Heart left ventricle (tissue), 16 donors: ENCODE measurements at regions not wholly inside any gene's neighbourhood (a gene's known extent, or its start where the extent isn't known, plus 50 kb on each side); places are given as distances from the start of the nearest gene placed in this dataset.

Experiments used
- ATAC-seq, 4 donors: fragments of 200-7000 bp; cut with Tn5 transposase; one replicate each; pipeline ENCODE4 v1.9.1; 2020 to 2022; ENCODE audit warnings: moderate library complexity in 4 of 4, mild to moderate bottlenecking in 3 of 4, moderate number of reproducible peaks in 1 of 4
- DNase-seq, 5 donors: peaks; one replicate each; pipeline ENCODE4 v3.0.0-alpha.2; 2020
- H3K27ac ChIP-seq, 12 donors: fragments of 200-600 bp; sonication (generic) in 4 of 12; one replicate each; pipeline versions ENCODE4 v1.5.0 to v1.8.0; 2016 to 2022; ENCODE audit warnings: mild to moderate bottlenecking in 2 of 12
- H3K27me3 ChIP-seq, 9 donors: fragments of 200-600 bp; sonication (generic) in 2 of 9; one replicate each; pipeline versions ENCODE4 v1.5.1 to v1.8.0; 2016 to 2022; ENCODE audit warnings: mild to moderate bottlenecking in 3 of 9
- H3K36me3 ChIP-seq, 9 donors: fragments of 200-600 bp; sonication (generic) in 2 of 9; one replicate each; pipeline versions ENCODE4 v1.5.0 to v1.8.0; 2018 to 2022; ENCODE audit warnings: mild to moderate bottlenecking in 2 of 9
- H3K4me1 ChIP-seq, 12 donors: fragments of 200-600 bp; sonication (generic) in 4 of 12; one replicate each; pipeline versions ENCODE4 v1.5.0 to v1.8.0; 2016 to 2022; ENCODE audit warnings: mild to moderate bottlenecking in 3 of 12
- H3K4me3 ChIP-seq, 12 donors: fragments of 200-600 bp; sonication (generic) in 4 of 12; one replicate each; pipeline versions ENCODE4 v1.5.0 to v1.8.0; 2017 to 2022; ENCODE audit warnings: mild to moderate bottlenecking in 9 of 12, moderate library complexity in 4 of 12
- H3K9me3 ChIP-seq, 12 donors: fragments of 200-600 bp; sonication (generic) in 4 of 12; one replicate each; pipeline versions ENCODE4 v1.5.0 to v1.8.0; 2016 to 2022; ENCODE audit warnings: mild to moderate bottlenecking in 1 of 12
- CTCF ChIP-seq, 12 donors: fragments of 200-600 bp; sonication (generic) in 4 of 12; IDR thresholded peaks; one replicate each; pipeline versions ENCODE4 v1.5.0 to v1.8.0; 2018 to 2022; ENCODE audit warnings: antibody characterized with exemption in 12 of 12, mild to moderate bottlenecking in 5 of 12
- POLR2A ChIP-seq, 2 donors: fragments of 450-650 bp; IDR thresholded peaks; one replicate each; pipeline ENCODE4 v1.6.1; 2017; ENCODE audit warnings: antibody characterized with exemption in 2 of 2, mild to moderate bottlenecking in 2 of 2, moderate library complexity in 2 of 2
- WGBS, 4 donors: extraction: QIAGEN DNeasy Blood & Tissue Kit in 2 of 4; methylation state at CpG; one replicate each; pipeline versions ENCODE4 v1.1.5 to v1.1.7; 2013 to 2018; 5-methylcytosine and 5-hydroxymethylcytosine counted together
- intact Hi-C, 10 donors: fragments of 100-400 bp; cut with DNase I; formaldehyde crosslinking; loops; one replicate each; pipeline versions ENCODE4 v1.11.1 to v1.14.2; 2022
- donor health status: ischemic (EF 13 %, LVEDD 7.1; RV severe dilation, severe dysfunction).
- donor health status: healthy with polysubstance abuse.
- donor health status: DM: no; HTN: yes; CAD: no.
- donor health status: DM: no; HTN: no; CAD: no.
- donor health status: ischemic (EF 25% LVEDD 6.9; RV normal size, moderate dysfunction).
- donor health status: ischemic (EF 25% LVEDD 5.7; RV mildly dilated, moderate dysfunction).
- donor health status: healthy.
- donor health status: DM: yes; HTN: yes; CAD: no.
- donor health status: ischemic (EF 35%, LVEDD 5.7; RV mildly dilated, moderate dysfunction).
- donor health status: nonischemic (EF 11% LVEDD 7.7; RV severe dilation, severe dysfunction).
- donor health status: DM: yes; HTN: yes; CAD: no.
- donor health status: PGD.
- donor health status: ischemic (EF 29% LVEDD 5.4; RV normal size, mild dysfunction).
- donor health status: nonischemic (EF 23%, LVEDD 6.1; RV moderate dilation, normal function).

- Histone ChIP-seq H3K9me3 (no peaks in the 10 kb centered on the region), H3K27ac (no peak overlapping the region), H3K27me3 (no peaks in the 10 kb centered on the region), H3K4me3 (no peak overlapping the region), H3K4me1 (no peaks in the 10 kb centered on the region), H3K36me3 (no peaks in the 10 kb centered on the region)
- WGBS, 4 donors = 78 to 85% (median 79%) methylated on average over 7 of the region's 7 CpGs
- no peak for DNase-seq
- TF ChIP-seq CTCF (IDR thresholded peaks at IDR 0.05) (no peak), POLR2A (IDR thresholded peaks at IDR 0.05) (no peak)
- intact Hi-C loops = no loop called here
- ATAC-seq = no peak
Measured at GRCh38 chr7:55271661-55272060, 93.5 kb upstream of the LANCL2 start.

GRCh38 chr7:55272328-55272727 is 92.8 kb upstream of the LANCL2 start:
- DNase-seq = no peak
- 42 to 49% (median 45%) methylated on average over 2 to 4 of the region's 4 CpGs for WGBS, 4 donors
- TF ChIP-seq CTCF (IDR thresholded peaks at IDR 0.05) (no peak), POLR2A (IDR thresholded peaks at IDR 0.05) (no peak)

GRCh38 chr7:55273186-55273980 is 91.8 kb upstream of the LANCL2 start:
- Histone ChIP-seq H3K4me3 (no peak overlapping the region), H3K27ac (no peak overlapping the region), H3K9me3 (no peaks in the 10 kb centered on the region), H3K27me3 (no peaks in the 10 kb centered on the region), H3K36me3 (no peaks in the 10 kb centered on the region), H3K4me1 (no peaks in the 10 kb centered on the region)
- 65 to 84% (median 77%) methylated on average over 13 to 14 of the region's 14 CpGs for WGBS, 4 donors
- intact Hi-C loops = no loop called here
- TF ChIP-seq POLR2A (IDR thresholded peaks at IDR 0.05) (no peak), CTCF (IDR thresholded peaks at IDR 0.05) (no peak)
- ATAC-seq (no peak), DNase-seq (no peak)

More at GRCh38 chr7:55272328-55272727, 92.8 kb upstream of the LANCL2 start:
- no peaks in the 10 kb centered on the region for H3K27me3 ChIP-seq
- ATAC-seq = no peak
- H3K4me3 ChIP-seq = no peak overlapping the region
- no peaks in the 10 kb centered on the region for H3K9me3 ChIP-seq
- no peaks in the 10 kb centered on the region for H3K36me3 ChIP-seq
- H3K27ac ChIP-seq = no peak overlapping the region
- H3K4me1 ChIP-seq = no peaks in the 10 kb centered on the region
- intact Hi-C loops = no loop called here

GRCh38 chr7:55274156-55274555 is 91.0 kb upstream of the LANCL2 start:
- ATAC-seq (no peak), DNase-seq (no peak)
- H3K27me3 ChIP-seq = no peaks in the 10 kb centered on the region
- 75 to 81% (median 78%) methylated on average over 6 of the region's 6 CpGs for WGBS, 4 donors
- no peaks in the 10 kb centered on the region for H3K9me3 ChIP-seq
- intact Hi-C loops = no loop called here
- H3K27ac ChIP-seq = no peak overlapping the region
- no peaks in the 10 kb centered on the region for H3K36me3 ChIP-seq
- H3K4me3 ChIP-seq = no peak overlapping the region
- H3K4me1 ChIP-seq = no peaks in the 10 kb centered on the region
- TF ChIP-seq POLR2A (IDR thresholded peaks at IDR 0.05) (no peak), CTCF (IDR thresholded peaks at IDR 0.05) (no peak)
